ENCODE measurements at regions not wholly inside any gene's neighbourhood (a gene's known extent, or its start where the extent isn't known, plus 50 kb on each side); places are given as distances from the start of the nearest gene placed in this dataset.

GRCh38 chr14:71532790-71533189 lies 399.4 kb upstream of the RGS6 start:
- Histone ChIP-seq H3K4me1 (ENCODE audit: control insufficient read depth in 1 of 2, low read depth in 2 of 2) (peaks cover 18 to 71% of the 10 kb centered on the region in 2 donors), H3K27ac (peak overlapping the region; percentile 27 to 59), H3K27me3 (replicated peaks; ENCODE audit: insufficient read depth) (no peaks in the 10 kb centered on the region), H3K9me3 (no peaks in the 10 kb centered on the region), H3K36me3 (no peaks in the 10 kb centered on the region), H3K4me3 (no peak overlapping the region)
- no peak for ATAC-seq (ENCODE audit: insufficient number of reproducible peaks, low FRiP score, low read depth)
- no peak for DNase-seq (ENCODE audit: low spot score)
- no peak for TF ChIP-seq CTCF (IDR thresholded peaks at IDR 0.05)

DNA sequence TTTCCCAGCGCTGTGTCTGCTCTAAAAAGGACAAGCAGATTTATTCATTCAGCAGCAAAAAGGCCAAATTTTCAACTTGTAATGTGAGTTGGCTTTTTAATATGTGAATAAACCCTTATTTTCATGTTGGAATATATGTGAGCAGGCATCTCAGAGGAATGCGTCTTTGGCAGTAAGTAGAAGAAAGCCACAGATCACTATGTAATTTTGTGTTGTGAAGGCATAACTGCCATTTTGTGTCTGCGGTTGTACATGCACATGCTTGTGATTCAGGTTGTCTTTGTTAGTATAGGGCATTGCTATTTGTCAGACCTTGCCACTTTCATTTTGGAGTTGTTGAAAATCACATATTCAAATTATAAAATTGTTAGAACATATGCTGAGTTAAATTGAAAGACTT lies 398.8 kb upstream of the RGS6 start:
- no peak for ATAC-seq (ENCODE audit: insufficient number of reproducible peaks, low FRiP score, low read depth)
- no peak overlapping the region for H3K4me3 ChIP-seq
- DNase-seq (ENCODE audit: low spot score), result no peak
- H3K4me1 ChIP-seq (ENCODE audit: control insufficient read depth in 1 of 2, low read depth in 2 of 2), result peaks cover 18 to 66% of the 10 kb centered on the region in 2 donors
- TF ChIP-seq CTCF (IDR thresholded peaks at IDR 0.05), result no peak
- no peaks in the 10 kb centered on the region for H3K9me3 ChIP-seq
- H3K36me3 ChIP-seq, result no peaks in the 10 kb centered on the region
- H3K27ac ChIP-seq, result peak overlapping the region; percentile 27 to 59
- H3K27me3 ChIP-seq (replicated peaks; ENCODE audit: insufficient read depth), result no peaks in the 10 kb centered on the region

DNA sequence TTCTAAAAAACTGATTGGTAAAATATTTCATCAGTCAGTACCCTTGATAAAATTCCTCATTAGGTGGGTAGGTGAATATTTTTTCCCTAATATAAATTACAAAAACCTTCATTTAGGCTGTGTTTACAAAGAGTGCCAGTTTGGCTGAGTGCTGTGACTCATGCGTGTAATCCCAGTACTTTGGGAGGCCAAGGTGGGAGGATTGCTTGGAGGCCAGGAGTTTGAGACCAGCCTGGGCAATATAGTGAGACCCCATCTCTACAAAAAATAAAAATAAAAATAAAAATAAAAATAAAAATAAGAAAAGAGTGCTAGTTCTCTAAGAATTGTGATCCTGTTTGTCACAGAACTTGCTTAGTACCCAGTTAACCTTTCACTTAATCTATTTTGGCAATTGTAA lies 398.4 kb upstream of the RGS6 start:
- H3K27ac ChIP-seq, result peak overlapping the region in 1 of 2 donors; percentile 59
- ATAC-seq (ENCODE audit: insufficient number of reproducible peaks, low FRiP score, low read depth), result no peak
- peaks cover 18 to 62% of the 10 kb centered on the region in 2 donors for H3K4me1 ChIP-seq (ENCODE audit: control insufficient read depth in 1 of 2, low read depth in 2 of 2)
- no peaks in the 10 kb centered on the region for H3K27me3 ChIP-seq (replicated peaks; ENCODE audit: insufficient read depth)
- no peak for TF ChIP-seq CTCF (IDR thresholded peaks at IDR 0.05)
- H3K9me3 ChIP-seq, result no peaks in the 10 kb centered on the region
- H3K4me3 ChIP-seq, result no peak overlapping the region
- no peaks in the 10 kb centered on the region for H3K36me3 ChIP-seq
- DNase-seq (ENCODE audit: low spot score), result no peak

GRCh38 chr14:71534506-71534905 lies 397.7 kb upstream of the RGS6 start:
- TF ChIP-seq CTCF (IDR thresholded peaks at IDR 0.05), result no peak
- ATAC-seq (ENCODE audit: insufficient number of reproducible peaks, low FRiP score, low read depth), result no peak
- H3K4me1 ChIP-seq (ENCODE audit: control insufficient read depth in 1 of 2, low read depth in 2 of 2), result peaks cover 24 to 59% of the 10 kb centered on the region in 2 donors

DNA sequence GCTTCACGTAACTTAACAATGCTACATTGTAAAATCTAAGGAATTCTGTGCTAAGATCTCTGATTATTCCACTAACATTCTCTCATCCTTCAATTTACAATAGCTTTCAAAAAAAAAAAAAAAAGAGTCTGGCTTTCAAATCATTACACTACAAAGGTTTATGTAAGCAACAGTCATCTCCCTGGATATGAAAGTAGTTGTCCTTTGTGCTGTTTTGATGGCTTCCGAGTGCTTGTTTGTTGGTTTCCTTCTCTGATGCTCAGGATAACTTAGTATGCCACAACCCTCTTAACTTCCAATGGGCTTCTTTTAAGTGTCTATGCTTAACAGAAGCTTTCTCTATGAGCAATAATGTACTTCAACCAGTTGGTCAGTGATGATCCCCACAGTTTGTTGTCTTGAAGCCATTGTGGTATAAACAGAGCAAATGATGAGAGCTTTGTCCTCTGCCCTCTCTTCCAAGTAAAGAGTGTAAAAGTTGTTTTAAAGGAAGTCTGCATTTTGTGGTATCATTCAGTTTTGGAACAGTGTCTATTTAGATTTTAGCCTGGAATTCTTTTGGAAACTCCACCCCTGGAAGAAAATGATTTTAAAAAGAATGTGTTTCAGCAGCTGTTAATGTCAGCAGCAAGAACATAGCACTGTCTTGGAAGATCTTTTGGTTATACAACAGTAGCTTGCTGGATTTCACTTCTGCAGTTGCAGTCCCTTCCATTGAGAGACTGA lies 396.1 kb upstream of the RGS6 start:
- DNase-seq (ENCODE audit: low spot score) (no peak), ATAC-seq (ENCODE audit: insufficient number of reproducible peaks, low FRiP score, low read depth) (no peak)
- Histone ChIP-seq H3K9me3 (no peaks in the 10 kb centered on the region), H3K27ac (no peak overlapping the region), H3K27me3 (replicated peaks; ENCODE audit: insufficient read depth) (no peaks in the 10 kb centered on the region), H3K36me3 (no peaks in the 10 kb centered on the region), H3K4me1 (ENCODE audit: control insufficient read depth in 1 of 2, low read depth in 2 of 2) (peaks cover 33 to 53% of the 10 kb centered on the region in 2 donors), H3K4me3 (no peak overlapping the region)
- no peak for TF ChIP-seq CTCF (IDR thresholded peaks at IDR 0.05)

More at GRCh38 chr14:71534506-71534905, 397.7 kb upstream of the RGS6 start:
- H3K4me3 ChIP-seq, result no peak overlapping the region
- no peaks in the 10 kb centered on the region for H3K27me3 ChIP-seq (replicated peaks; ENCODE audit: insufficient read depth)
- no peaks in the 10 kb centered on the region for H3K36me3 ChIP-seq
- DNase-seq (ENCODE audit: low spot score), result no peak
- no peaks in the 10 kb centered on the region for H3K9me3 ChIP-seq
- H3K27ac ChIP-seq, result no peak overlapping the region
